ENCODE measurements at regions not wholly inside any gene's neighbourhood (a gene's known extent, or its start where the extent isn't known, plus 50 kb on each side); places are given as distances from the start of the nearest gene placed in this dataset.
"Not testable (repeated sequence)": the region's sequence is repeated elsewhere in the genome, so short reads cannot be mapped to it uniquely, and the experiment has no call there.

DNA sequence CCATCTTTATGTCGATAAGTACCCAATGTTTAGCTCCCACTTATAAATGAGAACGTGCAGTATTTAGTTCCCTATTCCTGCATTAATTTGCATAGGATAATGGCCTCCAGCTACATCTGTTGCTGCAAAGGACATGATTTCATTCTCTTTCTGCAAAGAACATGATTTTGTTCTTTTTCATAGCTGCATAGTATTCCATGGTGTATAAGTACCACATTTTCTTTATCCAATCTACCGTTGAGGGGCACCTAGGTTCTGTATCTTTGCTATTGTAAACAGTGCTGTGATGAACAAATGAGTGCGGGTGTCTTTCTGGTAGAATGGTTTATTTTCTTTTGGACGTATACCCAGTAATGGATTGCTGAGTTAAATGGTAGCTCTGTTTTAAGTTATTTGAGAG is 63.0 kb downstream of the HLX start:
- ChIA-PET CTCF (no interaction called here), POLR2A (no interaction called here)
- TF ChIP-seq, protein P1, sequence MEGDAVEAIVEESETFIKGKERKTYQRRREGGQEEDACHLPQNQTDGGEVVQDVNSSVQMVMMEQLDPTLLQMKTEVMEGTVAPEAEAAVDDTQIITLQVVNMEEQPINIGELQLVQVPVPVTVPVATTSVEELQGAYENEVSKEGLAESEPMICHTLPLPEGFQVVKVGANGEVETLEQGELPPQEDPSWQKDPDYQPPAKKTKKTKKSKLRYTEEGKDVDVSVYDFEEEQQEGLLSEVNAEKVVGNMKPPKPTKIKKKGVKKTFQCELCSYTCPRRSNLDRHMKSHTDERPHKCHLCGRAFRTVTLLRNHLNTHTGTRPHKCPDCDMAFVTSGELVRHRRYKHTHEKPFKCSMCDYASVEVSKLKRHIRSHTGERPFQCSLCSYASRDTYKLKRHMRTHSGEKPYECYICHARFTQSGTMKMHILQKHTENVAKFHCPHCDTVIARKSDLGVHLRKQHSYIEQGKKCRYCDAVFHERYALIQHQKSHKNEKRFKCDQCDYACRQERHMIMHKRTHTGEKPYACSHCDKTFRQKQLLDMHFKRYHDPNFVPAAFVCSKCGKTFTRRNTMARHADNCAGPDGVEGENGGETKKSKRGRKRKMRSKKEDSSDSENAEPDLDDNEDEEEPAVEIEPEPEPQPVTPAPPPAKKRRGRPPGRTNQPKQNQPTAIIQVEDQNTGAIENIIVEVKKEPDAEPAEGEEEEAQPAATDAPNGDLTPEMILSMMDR (IDR thresholded peaks at IDR 0.05; ENCODE audit: insufficient read depth in 1 of 2, low read depth in 1 of 2, low read length in 1 of 2, severe bottlenecking in 1 of 2, unreplicated experiment in 1 of 2) = no peak
- DNase-seq = no peak
- Mint-ChIP-seq H3K36me3 (ENCODE audit: insufficient read depth, unreplicated experiment) (no peaks in the 10 kb centered on the region), H3K9me3 (ENCODE audit: unreplicated experiment) (no peaks in the 10 kb centered on the region), H3K27me3 (ENCODE audit: insufficient read depth, unreplicated experiment) (peaks cover 3% of the 10 kb centered on the region), H3K4me3 (ENCODE audit: unreplicated experiment) (no peak overlapping the region), H3K4me1 (ENCODE audit: low read depth, unreplicated experiment) (no peaks in the 10 kb centered on the region), H3K27ac (ENCODE audit: unreplicated experiment) (no peak overlapping the region)
- Histone ChIP-seq H3K4me1 (no peaks in the 10 kb centered on the region), H3K9me3 (no peaks in the 10 kb centered on the region), H3K36me3 (ENCODE audit: control insufficient read depth, insufficient read depth, low read length) (no peaks in the 10 kb centered on the region), H3K4me3 (ENCODE audit: low read depth, low read length) (no peak overlapping the region), H3K27me3 (replicated peaks; ENCODE audit: control insufficient read depth, insufficient read depth, low read length) (no peaks in the 10 kb centered on the region)
- intact Hi-C loops (cut with micrococcal nuclease; ENCODE audit: unreplicated experiment) = no loop called here
- no TSS peak for BruUV-seq (replicated peaks)

DNA sequence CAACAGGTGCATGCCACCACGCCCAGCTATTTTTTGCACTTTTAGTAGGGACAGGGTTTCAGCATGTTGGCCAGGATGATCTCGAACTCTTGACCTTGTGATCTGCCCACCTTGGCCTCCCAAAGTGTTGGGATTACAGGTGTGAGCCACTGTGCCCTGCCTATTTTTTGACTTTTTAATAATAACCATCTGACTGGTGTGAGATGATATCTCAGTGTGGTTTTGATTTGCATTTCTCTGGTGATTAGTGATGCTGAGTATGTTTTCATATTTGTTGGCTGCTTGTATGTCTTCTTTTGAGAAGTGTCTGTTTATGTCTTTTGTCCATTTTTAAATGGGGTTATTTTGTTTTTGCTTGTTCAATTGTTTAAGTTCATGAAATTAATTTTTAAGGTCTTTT is 63.7 kb downstream of the HLX start:
- H3K9me3 ChIP-seq; intact Hi-C loops (cut with micrococcal nuclease; ENCODE audit: unreplicated experiment); H3K36me3 Mint-ChIP-seq (ENCODE audit: insufficient read depth, unreplicated experiment); H3K36me3 ChIP-seq (ENCODE audit: control insufficient read depth, insufficient read depth, low read length); H3K4me3 Mint-ChIP-seq (ENCODE audit: unreplicated experiment); H3K9me3 Mint-ChIP-seq (ENCODE audit: unreplicated experiment); BruUV-seq (replicated peaks); CTCF ChIA-PET; POLR2A ChIA-PET; H3K4me3 ChIP-seq (ENCODE audit: low read depth, low read length); DNase-seq; H3K27me3 Mint-ChIP-seq (ENCODE audit: insufficient read depth, unreplicated experiment); H3K4me1 Mint-ChIP-seq (ENCODE audit: low read depth, unreplicated experiment); H3K4me1 ChIP-seq; H3K27me3 ChIP-seq (replicated peaks; ENCODE audit: control insufficient read depth, insufficient read depth, low read length); H3K27ac Mint-ChIP-seq (ENCODE audit: unreplicated experiment): not testable (repeated sequence)

DNA sequence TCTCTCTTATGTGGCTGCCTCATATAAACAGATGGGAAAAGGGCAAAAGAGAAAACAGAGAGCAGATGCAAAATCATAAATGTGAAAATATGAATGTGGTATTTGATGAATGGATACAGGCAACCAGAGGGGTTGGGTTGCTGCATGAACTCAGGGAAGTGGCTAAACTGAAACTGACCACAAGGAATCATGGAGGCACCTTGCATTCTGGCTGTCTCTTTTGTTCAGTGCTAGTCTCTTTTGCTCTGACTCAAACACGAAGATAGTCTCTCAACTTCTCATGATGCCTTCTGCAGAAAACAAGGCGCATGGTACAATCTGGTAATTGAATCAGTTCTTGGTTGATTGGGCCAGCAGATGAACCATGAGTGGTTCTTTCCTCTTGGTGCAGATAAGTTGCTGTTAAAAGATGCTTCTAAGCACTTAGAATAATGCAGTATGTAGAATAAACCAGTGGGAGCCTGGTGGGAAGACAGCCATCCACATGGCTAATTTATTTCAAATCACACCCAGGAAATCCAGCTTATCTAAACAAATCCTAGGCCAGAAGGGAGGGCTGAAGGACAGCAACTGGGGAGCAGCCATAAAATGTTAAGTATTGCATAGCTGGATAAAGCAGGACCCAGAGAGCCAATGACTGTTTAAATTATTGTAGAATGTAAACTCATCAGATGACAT is 64.2 kb downstream of the HLX start:
- Mint-ChIP-seq H3K9me3 (ENCODE audit: unreplicated experiment) (no peaks in the 10 kb centered on the region), H3K4me1 (ENCODE audit: low read depth, unreplicated experiment) (no peaks in the 10 kb centered on the region), H3K4me3 (ENCODE audit: unreplicated experiment) (no peak overlapping the region), H3K36me3 (ENCODE audit: insufficient read depth, unreplicated experiment) (no peaks in the 10 kb centered on the region), H3K27me3 (ENCODE audit: insufficient read depth, unreplicated experiment) (no peaks in the 10 kb centered on the region), H3K27ac (ENCODE audit: unreplicated experiment) (no peak overlapping the region)
- no peak for DNase-seq
- POLR2A ChIA-PET = no interaction called here
- no TSS peak for BruUV-seq (replicated peaks)
- intact Hi-C loops (cut with micrococcal nuclease; ENCODE audit: unreplicated experiment) = no loop called here
- Histone ChIP-seq H3K36me3 (ENCODE audit: control insufficient read depth, insufficient read depth, low read length) (no peaks in the 10 kb centered on the region), H3K27me3 (replicated peaks; ENCODE audit: control insufficient read depth, insufficient read depth, low read length) (no peaks in the 10 kb centered on the region), H3K4me1 (no peaks in the 10 kb centered on the region), H3K9me3 (no peaks in the 10 kb centered on the region), H3K4me3 (ENCODE audit: low read depth, low read length) (no peak overlapping the region)
- CTCF ChIA-PET = no interaction called here
- TF ChIP-seq, protein P1 (IDR thresholded peaks at IDR 0.05; ENCODE audit: insufficient read depth in 1 of 2, low read depth in 1 of 2, low read length in 1 of 2, severe bottlenecking in 1 of 2, unreplicated experiment in 1 of 2) = no peak

- Histone ChIP-seq H3K36me3 (ENCODE audit: control insufficient read depth, insufficient read depth, low read length) (no peaks in the 10 kb centered on the region), H3K4me3 (ENCODE audit: low read depth, low read length) (no peak overlapping the region), H3K9me3 (peaks cover 16% of the 10 kb centered on the region), H3K27me3 (replicated peaks; ENCODE audit: control insufficient read depth, insufficient read depth, low read length) (no peaks in the 10 kb centered on the region), H3K4me1 (no peaks in the 10 kb centered on the region)
- BruUV-seq (replicated peaks) = no TSS peak
- Mint-ChIP-seq H3K27me3 (ENCODE audit: insufficient read depth, unreplicated experiment) (no peaks in the 10 kb centered on the region), H3K36me3 (ENCODE audit: insufficient read depth, unreplicated experiment) (no peaks in the 10 kb centered on the region), H3K27ac (ENCODE audit: unreplicated experiment) (no peak overlapping the region), H3K4me3 (ENCODE audit: unreplicated experiment) (no peak overlapping the region), H3K4me1 (ENCODE audit: low read depth, unreplicated experiment) (no peaks in the 10 kb centered on the region), H3K9me3 (ENCODE audit: unreplicated experiment) (peaks cover 15% of the 10 kb centered on the region)
- intact Hi-C loops (cut with micrococcal nuclease; ENCODE audit: unreplicated experiment) = no loop called here
- POLR2A ChIA-PET = no interaction called here
- TF ChIP-seq, protein P1 (IDR thresholded peaks at IDR 0.05; ENCODE audit: insufficient read depth in 1 of 2, low read depth in 1 of 2, low read length in 1 of 2, severe bottlenecking in 1 of 2, unreplicated experiment in 1 of 2) = no peak
- CTCF ChIA-PET = no interaction called here
- no peak for DNase-seq
Measured at GRCh38 chr1:220950576-220950975, 71.3 kb downstream of the HLX start.

Data from Caco-2 (cell line).